ENCODE measurements at regions not wholly inside any gene's neighbourhood (a gene's known extent, or its start where the extent isn't known, plus 50 kb on each side); places are given as distances from the start of the nearest gene placed in this dataset.
A peak's percentile ranks its signal among the peaks of the same experiment; 100 is the strongest.

GRCh38 chr6:4240148-4240547 is 104.8 kb upstream of the ECI2 start:
- Histone ChIP-seq H2BK120ac (ENCODE audit: insufficient read depth, low read length, poor library complexity) (no peak overlapping the region), H2AFZ (ENCODE audit: insufficient read depth, low read length, poor library complexity) (no peak overlapping the region), H3K4me3 (ENCODE audit: low read depth, low read length) (no peak overlapping the region), H2BK5ac (ENCODE audit: low read depth, low read length, poor library complexity) (no peak overlapping the region), H3K9ac (ENCODE audit: low read length) (no peak overlapping the region), H3K27ac (ENCODE audit: low read depth, low read length) (no peak overlapping the region), H3K4me1 (ENCODE audit: control insufficient read depth in 1 of 2, insufficient read depth in 2 of 2, low read length in 2 of 2) (no peaks in the 10 kb centered on the region), H3K4me2 (ENCODE audit: low read length) (no peak overlapping the region), H3K18ac (ENCODE audit: low read length) (no peak overlapping the region), H3K36me3 (ENCODE audit: control insufficient read depth in 1 of 2, insufficient read depth in 2 of 2, low read length in 2 of 2) (no peaks in the 10 kb centered on the region), H3K14ac (ENCODE audit: low read length) (no peak overlapping the region), H3K9me3 (ENCODE audit: insufficient read depth, low read depth, low read length) (peaks cover 6% of the 10 kb centered on the region), H3K4ac (ENCODE audit: low read depth, low read length) (no peak overlapping the region), H2BK12ac (ENCODE audit: low read length) (no peak overlapping the region), H2AK5ac (ENCODE audit: low read length) (no peak overlapping the region), H3K79me1 (ENCODE audit: low read length) (no peaks in the 10 kb centered on the region), H4K8ac (ENCODE audit: low read depth, low read length) (no peak overlapping the region), H3K79me2 (ENCODE audit: control insufficient read depth, insufficient read depth, low read length, poor library complexity) (no peaks in the 10 kb centered on the region), H4K91ac (ENCODE audit: low read depth, low read length) (no peak overlapping the region), H3K23ac (ENCODE audit: low read length) (no peak overlapping the region), H3K27me3 (ENCODE audit: insufficient read depth, low read length) (no peaks in the 10 kb centered on the region), H4K12ac (ENCODE audit: low read depth, low read length) (no peak overlapping the region)
- no peak for DNase-seq
- no CpG with 5 or more reads among the region's 2 CpGs for WGBS (ENCODE audit: extremely low coverage, insufficient coverage, insufficient read length)

- WGBS (ENCODE audit: extremely low coverage, insufficient coverage, insufficient read length), result no CpG with 5 or more reads among the region's 9 CpGs
- Histone ChIP-seq H3K27me3 (ENCODE audit: insufficient read depth, low read length) (no peaks in the 10 kb centered on the region), H3K4me3 (ENCODE audit: low read depth, low read length) (no peak overlapping the region), H3K36me3 (ENCODE audit: control insufficient read depth in 1 of 2, insufficient read depth in 2 of 2, low read length in 2 of 2) (no peaks in the 10 kb centered on the region), H3K27ac (ENCODE audit: low read depth, low read length) (no peak overlapping the region), H3K14ac (ENCODE audit: low read length) (no peak overlapping the region), H2AFZ (ENCODE audit: insufficient read depth, low read length, poor library complexity) (no peak overlapping the region), H3K4me1 (ENCODE audit: control insufficient read depth in 1 of 2, insufficient read depth in 2 of 2, low read length in 2 of 2) (peaks cover 0 to 5% of the 10 kb centered on the region in 2 experiments), H2AK5ac (ENCODE audit: low read length) (no peak overlapping the region), H3K79me1 (ENCODE audit: low read length) (no peaks in the 10 kb centered on the region), H4K8ac (ENCODE audit: low read depth, low read length) (no peak overlapping the region), H3K23ac (ENCODE audit: low read length) (no peak overlapping the region), H3K4me2 (ENCODE audit: low read length) (peak overlapping the region; percentile 12), H3K4ac (ENCODE audit: low read depth, low read length) (no peak overlapping the region), H3K18ac (ENCODE audit: low read length) (no peak overlapping the region), H3K9ac (ENCODE audit: low read length) (no peak overlapping the region), H2BK12ac (ENCODE audit: low read length) (no peak overlapping the region), H3K9me3 (ENCODE audit: insufficient read depth, low read depth, low read length) (no peaks in the 10 kb centered on the region), H4K91ac (ENCODE audit: low read depth, low read length) (no peak overlapping the region), H4K12ac (ENCODE audit: low read depth, low read length) (no peak overlapping the region), H2BK5ac (ENCODE audit: low read depth, low read length, poor library complexity) (no peak overlapping the region), H2BK120ac (ENCODE audit: insufficient read depth, low read length, poor library complexity) (no peak overlapping the region), H3K79me2 (ENCODE audit: control insufficient read depth, insufficient read depth, low read length, poor library complexity) (no peaks in the 10 kb centered on the region)
- DNase-seq, result no peak
These were observed 89.9 kb upstream of the ECI2 start for GRCh38 chr6:4225161-4225872.

GRCh38 chr6:4224067-4224978 is 88.9 kb upstream of the ECI2 start:
- H2BK120ac ChIP-seq (ENCODE audit: insufficient read depth, low read length, poor library complexity), result no peak overlapping the region
- H3K79me1 ChIP-seq (ENCODE audit: low read length), result no peaks in the 10 kb centered on the region
- no peak overlapping the region for H4K12ac ChIP-seq (ENCODE audit: low read depth, low read length)
- no peak overlapping the region for H3K23ac ChIP-seq (ENCODE audit: low read length)
- H4K91ac ChIP-seq (ENCODE audit: low read depth, low read length), result no peak overlapping the region
- H3K4ac ChIP-seq (ENCODE audit: low read depth, low read length), result no peak overlapping the region
- H3K9me3 ChIP-seq (ENCODE audit: insufficient read depth, low read depth, low read length), result no peaks in the 10 kb centered on the region
- no peak overlapping the region for H3K18ac ChIP-seq (ENCODE audit: low read length)
- H3K27ac ChIP-seq (ENCODE audit: low read depth, low read length), result no peak overlapping the region
- peak in 1 of 2 donors; percentile 4 for DNase-seq
- H2AFZ ChIP-seq (ENCODE audit: insufficient read depth, low read length, poor library complexity), result no peak overlapping the region
- H3K4me2 ChIP-seq (ENCODE audit: low read length), result no peak overlapping the region
- H3K36me3 ChIP-seq (ENCODE audit: control insufficient read depth in 1 of 2, insufficient read depth in 2 of 2, low read length in 2 of 2), result no peaks in the 10 kb centered on the region
- H2BK12ac ChIP-seq (ENCODE audit: low read length), result no peak overlapping the region
- H3K9ac ChIP-seq (ENCODE audit: low read length), result no peak overlapping the region
- H3K79me2 ChIP-seq (ENCODE audit: control insufficient read depth, insufficient read depth, low read length, poor library complexity), result no peaks in the 10 kb centered on the region
- H3K14ac ChIP-seq (ENCODE audit: low read length), result no peak overlapping the region
- H4K8ac ChIP-seq (ENCODE audit: low read depth, low read length), result no peak overlapping the region
- WGBS (ENCODE audit: extremely low coverage, insufficient coverage, insufficient read length), result no CpG with 5 or more reads among the region's 9 CpGs
- no peak overlapping the region for H2BK5ac ChIP-seq (ENCODE audit: low read depth, low read length, poor library complexity)
- peaks cover 0 to 5% of the 10 kb centered on the region in 2 experiments for H3K4me1 ChIP-seq (ENCODE audit: control insufficient read depth in 1 of 2, insufficient read depth in 2 of 2, low read length in 2 of 2)
- no peak overlapping the region for H3K4me3 ChIP-seq (ENCODE audit: low read depth, low read length)
- no peak overlapping the region for H2AK5ac ChIP-seq (ENCODE audit: low read length)
- no peaks in the 10 kb centered on the region for H3K27me3 ChIP-seq (ENCODE audit: insufficient read depth, low read length)

GRCh38 chr6:4220558-4220957 is 85.2 kb upstream of the ECI2 start:
- Histone ChIP-seq H3K79me2 (ENCODE audit: control insufficient read depth, insufficient read depth, low read length, poor library complexity) (no peaks in the 10 kb centered on the region), H2BK120ac (ENCODE audit: insufficient read depth, low read length, poor library complexity) (no peak overlapping the region), H3K4me3 (ENCODE audit: low read depth, low read length) (no peak overlapping the region), H3K9ac (ENCODE audit: low read length) (no peak overlapping the region), H3K4me1 (ENCODE audit: control insufficient read depth in 1 of 2, insufficient read depth in 2 of 2, low read length in 2 of 2) (peaks cover 0 to 5% of the 10 kb centered on the region in 2 experiments), H2AK5ac (ENCODE audit: low read length) (no peak overlapping the region), H3K27me3 (ENCODE audit: insufficient read depth, low read length) (no peaks in the 10 kb centered on the region), H3K4ac (ENCODE audit: low read depth, low read length) (no peak overlapping the region), H3K23ac (ENCODE audit: low read length) (no peak overlapping the region), H3K4me2 (ENCODE audit: low read length) (no peak overlapping the region), H2BK5ac (ENCODE audit: low read depth, low read length, poor library complexity) (no peak overlapping the region), H4K12ac (ENCODE audit: low read depth, low read length) (no peak overlapping the region), H4K91ac (ENCODE audit: low read depth, low read length) (no peak overlapping the region), H3K14ac (ENCODE audit: low read length) (no peak overlapping the region), H3K79me1 (ENCODE audit: low read length) (no peaks in the 10 kb centered on the region), H2BK12ac (ENCODE audit: low read length) (no peak overlapping the region), H3K9me3 (ENCODE audit: insufficient read depth, low read depth, low read length) (no peaks in the 10 kb centered on the region), H3K36me3 (ENCODE audit: control insufficient read depth in 1 of 2, insufficient read depth in 2 of 2, low read length in 2 of 2) (no peaks in the 10 kb centered on the region), H3K27ac (ENCODE audit: low read depth, low read length) (no peak overlapping the region), H4K8ac (ENCODE audit: low read depth, low read length) (no peak overlapping the region), H3K18ac (ENCODE audit: low read length) (no peak overlapping the region), H2AFZ (ENCODE audit: insufficient read depth, low read length, poor library complexity) (no peak overlapping the region)
- WGBS (ENCODE audit: extremely low coverage, insufficient coverage, insufficient read length), result no CpG with 5 or more reads among the region's 1 CpG
- no peak for DNase-seq
